GM23338 (cell line): ENCODE measurements at regions not wholly inside any gene's neighbourhood (a gene's known extent, or its start where the extent isn't known, plus 50 kb on each side); places are given as distances from the start of the nearest gene placed in this dataset.

ENCODE experiments used
- ATAC-seq: fragments of 200-7000 bp; cut with Tn5 transposase; 3 replicates; pipeline ENCODE4 v1.9.1; 2020
- DNase-seq: peaks from one replicate; pipeline ENCODE4 v3.0.0-alpha.2; 2015; ENCODE audit warnings: low spot score
- H2AFZ ChIP-seq: fragments of 200-600 bp; sonication (generic); 2 replicates; pipeline ENCODE4 v1.8.0; 2016; ENCODE audit warnings: antibody characterized with exemption, mild to moderate bottlenecking, moderate library complexity
- H3F3A ChIP-seq: fragments of 200-600 bp; sonication (generic); replicated peaks from 2 replicates; pipeline ENCODE4 v1.8.0; 2017; ENCODE audit warnings: antibody characterized with exemption, mixed run types, low read depth
- H3K27ac ChIP-seq: fragments of 200-600 bp; sonication (generic); 2 replicates; pipeline ENCODE4 v1.6.1; 2016; ENCODE audit warnings: low read depth
- H3K27me3 ChIP-seq: fragments of 200-600 bp; sonication (generic); 2 replicates; pipeline ENCODE4 v1.8.0; 2016; ENCODE audit warnings: mild to moderate bottlenecking, mixed run types, moderate library complexity; ENCODE audit not compliant: insufficient read depth
- H3K36me3 ChIP-seq: fragments of 200-600 bp; sonication (generic); 2 replicates; pipeline ENCODE4 v1.8.0; 2016; ENCODE audit warnings: mild to moderate bottlenecking; ENCODE audit not compliant: insufficient read depth
- H3K4me1 ChIP-seq: fragments of 200-600 bp; sonication (generic); 2 replicates; pipeline ENCODE4 v1.8.0; 2016; ENCODE audit warnings: mild to moderate bottlenecking, moderate library complexity; ENCODE audit not compliant: insufficient read depth
- H3K4me2 ChIP-seq: fragments of 200-600 bp; sonication (generic); 2 replicates; pipeline ENCODE4 v1.7.1; 2017; ENCODE audit warnings: mixed run types
- H3K4me3 ChIP-seq: fragments of 200-600 bp; sonication (generic); 2 replicates; pipeline ENCODE4 v1.6.1; 2016; ENCODE audit warnings: mixed run types
- H3K79me2 ChIP-seq: fragments of 200-600 bp; sonication (generic); replicated peaks from 2 replicates; pipeline ENCODE4 v1.8.0; 2017; ENCODE audit warnings: mild to moderate bottlenecking; ENCODE audit not compliant: insufficient read depth
- H3K9me2 ChIP-seq: fragments of 200-600 bp; sonication (generic); 2 replicates; pipeline ENCODE4 v1.8.0; 2017; ENCODE audit not compliant: insufficient read depth
- H4K20me1 ChIP-seq: fragments of 200-600 bp; sonication (generic); replicated peaks from 2 replicates; pipeline ENCODE4 v1.8.0; 2017; ENCODE audit warnings: mild to moderate bottlenecking; ENCODE audit not compliant: insufficient read depth
- H3K27ac Mint-ChIP-seq: 2 replicates; pipeline ENCODE4 v1.8.0; 2020; ENCODE audit warnings: inconsistent platforms, mild to moderate bottlenecking, moderate library complexity, mixed read lengths
- H3K27me3 Mint-ChIP-seq: 3 replicates; pipeline ENCODE4 v1.8.0; 2022; ENCODE audit warnings: low read depth, mild to moderate bottlenecking, moderate library complexity, mixed read lengths, inconsistent platforms; ENCODE audit not compliant: insufficient read depth, poor library complexity
- H3K36me3 Mint-ChIP-seq: 3 replicates; pipeline ENCODE4 v1.8.0; 2021; ENCODE audit warnings: low read depth, mild to moderate bottlenecking, inconsistent platforms, moderate library complexity, mixed read lengths
- H3K4me1 Mint-ChIP-seq: 3 replicates; pipeline ENCODE4 v1.8.0; 2020; ENCODE audit warnings: mild to moderate bottlenecking, inconsistent platforms, mixed read lengths
- H3K4me3 Mint-ChIP-seq: 3 replicates; pipeline ENCODE4 v1.8.0; 2021; ENCODE audit warnings: moderate library complexity, mild to moderate bottlenecking, inconsistent platforms, mixed read lengths
- H3K9me3 Mint-ChIP-seq: 3 replicates; pipeline ENCODE4 v1.8.0; 2020; ENCODE audit warnings: moderate library complexity, mild to moderate bottlenecking, inconsistent platforms, mixed read lengths
- CREB1 ChIP-seq: fragments of 250-450 bp; sonication (Bioruptor Pico); IDR thresholded peaks from 2 replicates; pipeline ENCODE4 v1.5.0; 2020; ENCODE audit warnings: low read depth, mild to moderate bottlenecking, moderate library complexity
- CTCF ChIP-seq, 2 experiments: fragments of 200-600 bp in 1 of 2; sonication (generic) in 1 of 2; conservative IDR thresholded peaks; 2 replicates each; pipeline versions ENCODE4 v1.5.1 to v1.6.1; 2016 to 2017; ENCODE audit warnings: antibody characterized with exemption in 2 of 2, low read depth in 2 of 2, mild to moderate bottlenecking in 2 of 2, moderate library complexity in 1 of 2
- EZH2 ChIP-seq: fragments of 200-600 bp; sonication (generic); IDR thresholded peaks from one replicate; pipeline ENCODE4 v1.8.0; 2017; ENCODE audit warnings: antibody characterized with exemption, mild to moderate bottlenecking, low read depth; ENCODE audit not compliant: unreplicated experiment
- EZH2phosphoT487 ChIP-seq: fragments of 200-600 bp; sonication (generic); IDR thresholded peaks from one replicate; pipeline ENCODE4 v1.8.1; 2018; ENCODE audit warnings: antibody characterized with exemption; ENCODE audit not compliant: unreplicated experiment
- JUNB ChIP-seq: IDR thresholded peaks from one replicate; pipeline ENCODE4 v1.6.1; 2016; ENCODE audit warnings: antibody characterized with exemption; ENCODE audit not compliant: unreplicated experiment
- NANOG ChIP-seq: IDR thresholded peaks from 2 replicates; pipeline ENCODE4 v1.6.1; 2016; ENCODE audit warnings: antibody characterized with exemption, borderline replicate concordance
- POLR2AphosphoS5 ChIP-seq: IDR thresholded peaks from 2 replicates; pipeline ENCODE4 v1.6.1; 2016; ENCODE audit warnings: antibody characterized with exemption, low read depth
- STAT1 ChIP-seq: IDR thresholded peaks from one replicate; pipeline ENCODE4 v1.6.1; 2016; ENCODE audit warnings: antibody characterized with exemption; ENCODE audit not compliant: unreplicated experiment
- ZNF114 ChIP-seq: fragments of 250-450 bp; sonication (Bioruptor Pico); IDR thresholded peaks from 2 replicates; pipeline ENCODE4 v1.5.0; 2020; ENCODE audit warnings: mild to moderate bottlenecking, moderate library complexity
- ZNF331 ChIP-seq: fragments of 250-450 bp; sonication (Bioruptor Pico); IDR thresholded peaks from 2 replicates; pipeline ENCODE4 v1.5.0; 2020; ENCODE audit warnings: low read depth, mild to moderate bottlenecking, moderate library complexity
- TF ChIP-seq, protein P1 (sequence below): IDR thresholded peaks from one replicate; pipeline ENCODE4 v1.6.1; 2018; ENCODE audit warnings: antibody characterized with exemption; ENCODE audit not compliant: unreplicated experiment
- TF ChIP-seq, protein P2 (sequence below): IDR thresholded peaks from 2 replicates; pipeline ENCODE4 v1.6.1; 2016; ENCODE audit warnings: antibody characterized with exemption

- Mint-ChIP-seq H3K27me3 (peaks cover 2% of the 10 kb centered on the region), H3K4me1 (0 out of 3 replicates have a peak, but pooled peaks cover 5% of the 10 kb centered on the region), H3K9me3 (no peaks in the 10 kb centered on the region), H3K36me3 (no peaks in the 10 kb centered on the region), H3K4me3 (no peak overlapping the region), H3K27ac (no peak overlapping the region)
- Histone ChIP-seq H3F3A (no peaks in the 10 kb centered on the region), H3K9me2 (no peaks in the 10 kb centered on the region), H3K36me3 (no peaks in the 10 kb centered on the region), H3K4me1 (no peaks in the 10 kb centered on the region), H3K79me2 (no peaks in the 10 kb centered on the region), H3K4me3 (no peak overlapping the region), H3K4me2 (no peak overlapping the region), H4K20me1 (no peaks in the 10 kb centered on the region), H2AFZ (no peak overlapping the region), H3K27me3 (no peaks in the 10 kb centered on the region), H3K27ac (no peak overlapping the region)
- DNase-seq (no peak), ATAC-seq (no peak)
- TF ChIP-seq EZH2: no peak
Observed at GRCh38 chr1:182259968-182260367, 131.6 kb downstream of the GLUL start.

GRCh38 chr1:182259229-182259872 lies 132.2 kb downstream of the GLUL start:
- no peaks in the 10 kb centered on the region for H3K4me1 ChIP-seq
- TF ChIP-seq NANOG (no peak), JUNB (no peak), STAT1 (no peak), POLR2AphosphoS5 (no peak), CTCF (conservative IDR thresholded peaks at IDR 0.05; ENCODE audit: low read depth in 2 of 2) (no peak), ZNF331 (CRISPR knock-in tag) (no peak), EZH2 (no peak), CREB1 (CRISPR knock-in tag) (no peak), ZNF114 (CRISPR knock-in tag) (no peak), EZH2phosphoT487 (no peak)
- TF ChIP-seq, protein P1, sequence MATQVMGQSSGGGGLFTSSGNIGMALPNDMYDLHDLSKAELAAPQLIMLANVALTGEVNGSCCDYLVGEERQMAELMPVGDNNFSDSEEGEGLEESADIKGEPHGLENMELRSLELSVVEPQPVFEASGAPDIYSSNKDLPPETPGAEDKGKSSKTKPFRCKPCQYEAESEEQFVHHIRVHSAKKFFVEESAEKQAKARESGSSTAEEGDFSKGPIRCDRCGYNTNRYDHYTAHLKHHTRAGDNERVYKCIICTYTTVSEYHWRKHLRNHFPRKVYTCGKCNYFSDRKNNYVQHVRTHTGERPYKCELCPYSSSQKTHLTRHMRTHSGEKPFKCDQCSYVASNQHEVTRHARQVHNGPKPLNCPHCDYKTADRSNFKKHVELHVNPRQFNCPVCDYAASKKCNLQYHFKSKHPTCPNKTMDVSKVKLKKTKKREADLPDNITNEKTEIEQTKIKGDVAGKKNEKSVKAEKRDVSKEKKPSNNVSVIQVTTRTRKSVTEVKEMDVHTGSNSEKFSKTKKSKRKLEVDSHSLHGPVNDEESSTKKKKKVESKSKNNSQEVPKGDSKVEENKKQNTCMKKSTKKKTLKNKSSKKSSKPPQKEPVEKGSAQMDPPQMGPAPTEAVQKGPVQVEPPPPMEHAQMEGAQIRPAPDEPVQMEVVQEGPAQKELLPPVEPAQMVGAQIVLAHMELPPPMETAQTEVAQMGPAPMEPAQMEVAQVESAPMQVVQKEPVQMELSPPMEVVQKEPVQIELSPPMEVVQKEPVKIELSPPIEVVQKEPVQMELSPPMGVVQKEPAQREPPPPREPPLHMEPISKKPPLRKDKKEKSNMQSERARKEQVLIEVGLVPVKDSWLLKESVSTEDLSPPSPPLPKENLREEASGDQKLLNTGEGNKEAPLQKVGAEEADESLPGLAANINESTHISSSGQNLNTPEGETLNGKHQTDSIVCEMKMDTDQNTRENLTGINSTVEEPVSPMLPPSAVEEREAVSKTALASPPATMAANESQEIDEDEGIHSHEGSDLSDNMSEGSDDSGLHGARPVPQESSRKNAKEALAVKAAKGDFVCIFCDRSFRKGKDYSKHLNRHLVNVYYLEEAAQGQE: no peak
- TF ChIP-seq, protein P2, sequence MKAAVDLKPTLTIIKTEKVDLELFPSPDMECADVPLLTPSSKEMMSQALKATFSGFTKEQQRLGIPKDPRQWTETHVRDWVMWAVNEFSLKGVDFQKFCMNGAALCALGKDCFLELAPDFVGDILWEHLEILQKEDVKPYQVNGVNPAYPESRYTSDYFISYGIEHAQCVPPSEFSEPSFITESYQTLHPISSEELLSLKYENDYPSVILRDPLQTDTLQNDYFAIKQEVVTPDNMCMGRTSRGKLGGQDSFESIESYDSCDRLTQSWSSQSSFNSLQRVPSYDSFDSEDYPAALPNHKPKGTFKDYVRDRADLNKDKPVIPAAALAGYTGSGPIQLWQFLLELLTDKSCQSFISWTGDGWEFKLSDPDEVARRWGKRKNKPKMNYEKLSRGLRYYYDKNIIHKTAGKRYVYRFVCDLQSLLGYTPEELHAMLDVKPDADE: no peak
- no peaks in the 10 kb centered on the region for H3K9me2 ChIP-seq
- H3K27ac ChIP-seq: no peak overlapping the region
- Mint-ChIP-seq H3K36me3 (no peaks in the 10 kb centered on the region), H3K4me3 (no peak overlapping the region), H3K27ac (no peak overlapping the region), H3K4me1 (0 out of 3 replicates have a peak, but pooled peaks cover 5% of the 10 kb centered on the region), H3K9me3 (no peaks in the 10 kb centered on the region), H3K27me3 (peaks cover 2% of the 10 kb centered on the region)
- no peaks in the 10 kb centered on the region for H3F3A ChIP-seq
- no peak overlapping the region for H3K4me3 ChIP-seq
- no peaks in the 10 kb centered on the region for H4K20me1 ChIP-seq
- H3K4me2 ChIP-seq: no peak overlapping the region
- no peak overlapping the region for H2AFZ ChIP-seq
- no peak for ATAC-seq
- no peaks in the 10 kb centered on the region for H3K79me2 ChIP-seq
- no peaks in the 10 kb centered on the region for H3K27me3 ChIP-seq
- no peaks in the 10 kb centered on the region for H3K36me3 ChIP-seq
- no peak for DNase-seq
